ENCODE measurements at regions not wholly inside any gene's neighbourhood (a gene's known extent, or its start where the extent isn't known, plus 50 kb on each side); places are given as distances from the start of the nearest gene placed in this dataset.
"Not testable (repeated sequence)": the region's sequence is repeated elsewhere in the genome, so short reads cannot be mapped to it uniquely, and the experiment has no call there.

GRCh38 chr3:59178698-59179097 is 128.9 kb upstream of the CFAP20DC start:
- no peak for DNase-seq

GRCh38 chr3:59171491-59171890 is 121.7 kb upstream of the CFAP20DC start:
- DNase-seq: no peak

- not testable (repeated sequence) for DNase-seq
Observed at GRCh38 chr3:59170166-59170565, 120.3 kb upstream of the CFAP20DC start.

- DNase-seq: no peak
Observed at GRCh38 chr3:59167756-59168155, 117.9 kb upstream of the CFAP20DC start.

- DNase-seq: no peak
Observed at GRCh38 chr3:59163953-59164352, 114.1 kb upstream of the CFAP20DC start.

- no peak for DNase-seq
Observed at GRCh38 chr3:59161048-59161447, 111.2 kb upstream of the CFAP20DC start.

- no peak for DNase-seq
Observed at GRCh38 chr3:59160133-59160746, 110.4 kb upstream of the CFAP20DC start.

- DNase-seq: no peak
Observed at GRCh38 chr3:59153648-59154047, 103.8 kb upstream of the CFAP20DC start.

GRCh38 chr3:59152943-59153342 is 103.1 kb upstream of the CFAP20DC start:
- DNase-seq: no peak

GRCh38 chr3:59150039-59150438 is 100.2 kb upstream of the CFAP20DC start:
- no peak for DNase-seq

GRCh38 chr3:59149166-59149565 is 99.3 kb upstream of the CFAP20DC start:
- no peak for DNase-seq

- DNase-seq: no peak
Observed at GRCh38 chr3:59143447-59143846, 93.6 kb upstream of the CFAP20DC start.

- no peak for DNase-seq
Observed at GRCh38 chr3:59142556-59142955, 92.7 kb upstream of the CFAP20DC start.

- DNase-seq: no peak
Observed at GRCh38 chr3:59138966-59139365, 89.1 kb upstream of the CFAP20DC start.

GRCh38 chr3:59137415-59137814 is 87.6 kb upstream of the CFAP20DC start:
- DNase-seq: no peak

GRCh38 chr3:59136081-59136480 is 86.3 kb upstream of the CFAP20DC start:
- no peak for DNase-seq

GRCh38 chr3:59135096-59135495 is 85.3 kb upstream of the CFAP20DC start:
- DNase-seq: no peak

- DNase-seq: no peak
Observed at GRCh38 chr3:59133311-59133710, 83.5 kb upstream of the CFAP20DC start.

- DNase-seq: no peak
Observed at GRCh38 chr3:59131016-59131766, 81.4 kb upstream of the CFAP20DC start.

- no peak for DNase-seq
Observed at GRCh38 chr3:59128685-59129084, 78.9 kb upstream of the CFAP20DC start.

GRCh38 chr3:59127071-59127470 is 77.2 kb upstream of the CFAP20DC start:
- no peak for DNase-seq

- DNase-seq: no peak
Observed at GRCh38 chr3:59126446-59126845, 76.6 kb upstream of the CFAP20DC start.

GRCh38 chr3:59121346-59122144 is 71.7 kb upstream of the CFAP20DC start:
- no peak for DNase-seq

- no peak for DNase-seq
Observed at GRCh38 chr3:59118928-59119327, 69.1 kb upstream of the CFAP20DC start.
